Tibial nerve (tissue), 4 donors: ENCODE measurements at regions not wholly inside any gene's neighbourhood (a gene's known extent, or its start where the extent isn't known, plus 50 kb on each side); places are given as distances from the start of the nearest gene placed in this dataset.

Experiments
- DNase-seq, 2 donors: peaks; one replicate each; pipeline ENCODE4 v3.0.0-alpha.2; 2019; ENCODE audit warnings: low spot score in 2 of 2
- H3K27ac ChIP-seq, 4 donors: fragments of 200-600 bp; sonication (generic) in 3 of 4; one replicate each; pipeline ENCODE4 v1.5.1; 2017 to 2019; ENCODE audit warnings: mild to moderate bottlenecking in 1 of 4
- H3K27me3 ChIP-seq, 2 donors: fragments of 200-600 bp; sonication (generic) in 1 of 2; one replicate each; pipeline versions ENCODE4 v1.5.1 to v1.6.0; 2017 to 2019
- H3K36me3 ChIP-seq, 3 donors: fragments of 200-600 bp; sonication (generic); one replicate each; pipeline ENCODE4 v1.5.1; 2018 to 2019
- H3K4me1 ChIP-seq, 4 donors: fragments of 200-600 bp; sonication (generic) in 3 of 4; one replicate each; pipeline ENCODE4 v1.5.1; 2017 to 2019
- H3K4me3 ChIP-seq, 4 donors: fragments of 200-600 bp; sonication (generic) in 3 of 4; one replicate each; pipeline ENCODE4 v1.5.1; 2017 to 2019; ENCODE audit warnings: mild to moderate bottlenecking in 1 of 4, moderate library complexity in 1 of 4
- H3K9me3 ChIP-seq, 4 donors: fragments of 200-600 bp; sonication (generic) in 3 of 4; one replicate each; pipeline ENCODE4 v1.5.1; 2017 to 2019
- EP300 ChIP-seq, 2 donors: sonication (generic); formaldehyde crosslinking; IDR thresholded peaks; one replicate each; pipeline ENCODE4 v1.6.1; 2017; ENCODE audit warnings: antibody characterized with exemption in 2 of 2, mild to moderate bottlenecking in 1 of 2
- POLR2A ChIP-seq, 2 donors: fragments of 450-650 bp; IDR thresholded peaks; one replicate each; pipeline ENCODE4 v1.6.1; 2017; ENCODE audit warnings: antibody characterized with exemption in 2 of 2, mild to moderate bottlenecking in 2 of 2, moderate library complexity in 2 of 2
- WGBS, 2 donors: methylation state at CpG; one replicate each; pipeline ENCODE4 v1.1.5; 2018; 5-methylcytosine and 5-hydroxymethylcytosine counted together
- TF ChIP-seq, protein P1 (sequence below), 5 experiments: fragments of 200-600 bp in 3 of 5; fragments of 450-650 bp in 2 of 5; sonication (generic) in 3 of 5; IDR thresholded peaks; one replicate each; pipeline ENCODE4 v1.5.1; 2016 to 2019; ENCODE audit warnings: antibody characterized with exemption in 5 of 5, mild to moderate bottlenecking in 3 of 5, moderate library complexity in 2 of 5

DNA sequence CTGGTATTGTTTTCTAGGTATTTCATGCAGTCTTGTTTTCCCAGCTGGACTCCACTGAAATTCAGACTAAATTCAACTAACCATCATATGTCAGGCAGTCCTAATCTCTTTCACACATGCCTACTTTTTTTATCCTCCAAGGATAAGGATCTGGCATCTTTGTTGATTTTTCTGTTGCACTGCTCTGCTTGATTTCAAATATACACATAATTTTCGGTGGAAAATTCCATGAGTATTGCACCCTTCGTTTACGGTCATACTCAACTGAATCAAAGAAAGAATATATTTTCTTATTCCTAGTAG is 64.8 kb upstream of the UNC93A start:
- WGBS, 2 donors: 42 to 60% methylated on average over 3 of the region's 3 CpGs
- DNase-seq: no peak
- TF ChIP-seq, protein P1, sequence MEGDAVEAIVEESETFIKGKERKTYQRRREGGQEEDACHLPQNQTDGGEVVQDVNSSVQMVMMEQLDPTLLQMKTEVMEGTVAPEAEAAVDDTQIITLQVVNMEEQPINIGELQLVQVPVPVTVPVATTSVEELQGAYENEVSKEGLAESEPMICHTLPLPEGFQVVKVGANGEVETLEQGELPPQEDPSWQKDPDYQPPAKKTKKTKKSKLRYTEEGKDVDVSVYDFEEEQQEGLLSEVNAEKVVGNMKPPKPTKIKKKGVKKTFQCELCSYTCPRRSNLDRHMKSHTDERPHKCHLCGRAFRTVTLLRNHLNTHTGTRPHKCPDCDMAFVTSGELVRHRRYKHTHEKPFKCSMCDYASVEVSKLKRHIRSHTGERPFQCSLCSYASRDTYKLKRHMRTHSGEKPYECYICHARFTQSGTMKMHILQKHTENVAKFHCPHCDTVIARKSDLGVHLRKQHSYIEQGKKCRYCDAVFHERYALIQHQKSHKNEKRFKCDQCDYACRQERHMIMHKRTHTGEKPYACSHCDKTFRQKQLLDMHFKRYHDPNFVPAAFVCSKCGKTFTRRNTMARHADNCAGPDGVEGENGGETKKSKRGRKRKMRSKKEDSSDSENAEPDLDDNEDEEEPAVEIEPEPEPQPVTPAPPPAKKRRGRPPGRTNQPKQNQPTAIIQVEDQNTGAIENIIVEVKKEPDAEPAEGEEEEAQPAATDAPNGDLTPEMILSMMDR (IDR thresholded peaks at IDR 0.05): no peak
- TF ChIP-seq POLR2A (IDR thresholded peaks at IDR 0.05) (no peak), EP300 (IDR thresholded peaks at IDR 0.05) (no peak)

DNA sequence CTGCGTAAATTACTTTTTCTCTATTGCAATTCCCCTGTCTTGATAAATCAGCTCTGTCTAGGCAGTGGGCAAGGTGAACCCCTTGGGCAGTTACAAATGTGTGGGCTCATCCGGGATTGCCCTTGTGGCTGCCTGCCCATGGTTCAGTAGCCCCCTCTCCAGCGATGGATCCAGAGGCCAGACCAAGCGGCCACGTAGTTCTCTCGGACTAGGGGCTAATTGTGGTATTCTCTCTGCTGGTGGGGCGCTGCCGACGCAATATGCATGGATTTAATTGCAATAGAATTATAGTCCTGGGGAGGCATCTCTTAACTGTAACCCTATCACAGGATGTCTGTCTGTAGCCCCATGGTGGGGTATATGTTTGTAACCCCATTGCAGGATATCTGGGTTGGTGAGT is 64.3 kb upstream of the UNC93A start:
- no peak overlapping the region for H3K27ac ChIP-seq
- H3K36me3 ChIP-seq: no peaks in the 10 kb centered on the region
- no peaks in the 10 kb centered on the region for H3K9me3 ChIP-seq
- TF ChIP-seq POLR2A (IDR thresholded peaks at IDR 0.05) (no peak), EP300 (IDR thresholded peaks at IDR 0.05) (no peak)
- TF ChIP-seq, protein P1 (IDR thresholded peaks at IDR 0.05): no peak
- 71 to 72% methylated on average over 9 of the region's 9 CpGs for WGBS, 2 donors
- H3K4me3 ChIP-seq: no peak overlapping the region
- peaks cover 0 to 11% of the 10 kb centered on the region in 2 donors for H3K27me3 ChIP-seq
- DNase-seq: no peak
- H3K4me1 ChIP-seq: no peaks in the 10 kb centered on the region

More for the DNA sequence above, 64.8 kb upstream of the UNC93A start:
- H3K36me3 ChIP-seq: no peaks in the 10 kb centered on the region
- H3K27ac ChIP-seq: no peak overlapping the region
- no peaks in the 10 kb centered on the region for H3K9me3 ChIP-seq
- peaks cover 0 to 11% of the 10 kb centered on the region in 2 donors for H3K27me3 ChIP-seq
- H3K4me1 ChIP-seq: no peaks in the 10 kb centered on the region
- H3K4me3 ChIP-seq: no peak overlapping the region

DNA sequence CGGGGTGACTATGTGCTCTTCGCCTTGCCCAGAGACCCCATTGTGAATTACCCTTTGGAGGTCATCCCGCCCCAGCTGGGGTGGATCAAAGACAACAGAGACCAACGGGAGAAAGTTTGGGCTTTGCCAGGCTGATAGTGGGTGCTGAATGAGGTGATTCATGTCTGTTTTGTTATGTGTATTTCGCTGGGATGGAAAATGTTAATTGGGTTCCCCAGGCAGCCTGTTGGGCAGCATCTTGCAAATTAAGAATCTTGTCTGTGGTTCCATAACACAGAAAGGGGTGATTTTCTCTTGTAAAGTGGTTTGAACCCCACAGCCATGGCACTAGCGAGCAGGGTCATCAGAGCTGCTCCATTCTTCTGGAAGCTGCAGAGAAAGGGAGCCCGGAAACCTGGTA is 63.1 kb upstream of the UNC93A start:
- no peaks in the 10 kb centered on the region for H3K9me3 ChIP-seq
- 67 to 75% methylated on average over 7 of the region's 7 CpGs for WGBS, 2 donors

DNA sequence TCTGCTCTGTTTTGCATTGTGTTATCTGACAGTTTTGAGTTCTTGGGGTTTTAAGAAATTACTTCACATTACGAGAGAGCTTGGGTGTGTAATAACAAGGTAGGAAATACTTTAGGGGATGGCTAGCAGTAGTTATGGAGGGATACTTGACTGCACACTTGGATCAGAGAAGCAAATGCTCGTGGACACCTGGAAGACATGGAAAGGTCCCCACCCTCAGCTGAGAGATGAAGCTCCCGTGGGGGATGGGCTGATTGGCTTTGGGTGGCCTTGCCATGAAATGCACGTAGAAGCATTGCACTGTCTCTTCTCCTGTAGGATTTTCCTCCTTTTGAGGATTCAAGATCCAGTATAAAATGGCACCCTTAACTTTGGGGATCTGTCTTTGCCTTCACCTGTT is 61.5 kb upstream of the UNC93A start:
- Histone ChIP-seq H3K4me1 (no peaks in the 10 kb centered on the region), H3K27ac (no peak overlapping the region), H3K9me3 (no peaks in the 10 kb centered on the region), H3K36me3 (no peaks in the 10 kb centered on the region), H3K27me3 (peaks cover 0 to 14% of the 10 kb centered on the region in 2 donors), H3K4me3 (no peak overlapping the region)
- 56 to 63% methylated on average over 4 of the region's 4 CpGs for WGBS, 2 donors
- TF ChIP-seq, protein P1 (IDR thresholded peaks at IDR 0.05): no peak
- TF ChIP-seq POLR2A (IDR thresholded peaks at IDR 0.05) (no peak), EP300 (IDR thresholded peaks at IDR 0.05) (no peak)
- no peak for DNase-seq

More for the DNA sequence above, 63.1 kb upstream of the UNC93A start:
- Histone ChIP-seq H3K27me3 (peaks cover 0 to 11% of the 10 kb centered on the region in 2 donors), H3K36me3 (no peaks in the 10 kb centered on the region), H3K4me3 (no peak overlapping the region), H3K4me1 (no peaks in the 10 kb centered on the region), H3K27ac (no peak overlapping the region)
- TF ChIP-seq POLR2A (IDR thresholded peaks at IDR 0.05) (no peak), EP300 (IDR thresholded peaks at IDR 0.05) (no peak)
- TF ChIP-seq, protein P1 (IDR thresholded peaks at IDR 0.05): no peak
- no peak for DNase-seq

DNA sequence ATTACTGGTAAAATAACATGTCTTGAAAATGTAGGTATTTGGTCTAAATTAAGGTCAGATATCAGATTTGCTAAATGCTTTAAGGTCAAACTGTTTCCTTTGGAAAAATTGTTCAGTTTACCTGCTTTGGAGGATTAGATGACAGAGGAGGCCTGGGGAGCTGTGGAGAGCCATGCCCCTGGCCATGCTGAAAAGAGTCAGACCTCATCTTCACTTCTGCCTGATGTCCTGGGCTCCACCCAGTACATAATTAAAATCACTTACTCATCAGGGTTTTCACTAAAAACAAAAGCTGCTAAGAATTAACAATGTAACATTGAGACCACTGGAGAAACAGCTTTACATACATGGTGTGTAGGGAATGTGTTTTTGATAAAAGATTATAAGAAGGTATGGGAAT is 60.8 kb upstream of the UNC93A start:
- no peaks in the 10 kb centered on the region for H3K4me1 ChIP-seq
- H3K27me3 ChIP-seq: peaks cover 0 to 14% of the 10 kb centered on the region in 2 donors
- no peaks in the 10 kb centered on the region for H3K36me3 ChIP-seq
- no peak overlapping the region for H3K27ac ChIP-seq
- TF ChIP-seq, protein P1 (IDR thresholded peaks at IDR 0.05): no peak
- TF ChIP-seq EP300 (IDR thresholded peaks at IDR 0.05) (no peak), POLR2A (IDR thresholded peaks at IDR 0.05) (no peak)
- no peaks in the 10 kb centered on the region for H3K9me3 ChIP-seq
- no peak overlapping the region for H3K4me3 ChIP-seq
- no peak for DNase-seq
